Uterus (tissue), 2 donors: ENCODE measurements at regions not wholly inside any gene's neighbourhood (a gene's known extent, or its start where the extent isn't known, plus 50 kb on each side); places are given as distances from the start of the nearest gene placed in this dataset.
"Not testable (repeated sequence)": the region's sequence is repeated elsewhere in the genome, so short reads cannot be mapped to it uniquely, and the experiment has no call there.

Source experiments
- CTCF ChIP-seq, 4 experiments: fragments of 200-600 bp in 2 of 4; fragments of 450-650 bp in 2 of 4; sonication (generic) in 2 of 4; IDR thresholded peaks; one replicate each; pipeline ENCODE4 v1.5.1; 2016 to 2019; ENCODE audit warnings: antibody characterized with exemption in 4 of 4, mild to moderate bottlenecking in 2 of 4, moderate library complexity in 1 of 4
- POLR2A ChIP-seq, 2 donors: fragments of 450-650 bp; IDR thresholded peaks; one replicate each; pipeline ENCODE4 v1.6.1; 2016; ENCODE audit warnings: antibody characterized with exemption in 2 of 2, mild to moderate bottlenecking in 1 of 2, moderate library complexity in 1 of 2

- TF ChIP-seq CTCF, POLR2A (IDR thresholded peaks at IDR 0.05): not testable (repeated sequence)
These were observed 1936.6 kb upstream of the AGA start for GRCh38 chr4:179378847-179379246.
